ENCODE measurements at regions not wholly inside any gene's neighbourhood (a gene's known extent, or its start where the extent isn't known, plus 50 kb on each side); places are given as distances from the start of the nearest gene placed in this dataset.
"Not testable (repeated sequence)": the region's sequence is repeated elsewhere in the genome, so short reads cannot be mapped to it uniquely, and the experiment has no call there.

DNA sequence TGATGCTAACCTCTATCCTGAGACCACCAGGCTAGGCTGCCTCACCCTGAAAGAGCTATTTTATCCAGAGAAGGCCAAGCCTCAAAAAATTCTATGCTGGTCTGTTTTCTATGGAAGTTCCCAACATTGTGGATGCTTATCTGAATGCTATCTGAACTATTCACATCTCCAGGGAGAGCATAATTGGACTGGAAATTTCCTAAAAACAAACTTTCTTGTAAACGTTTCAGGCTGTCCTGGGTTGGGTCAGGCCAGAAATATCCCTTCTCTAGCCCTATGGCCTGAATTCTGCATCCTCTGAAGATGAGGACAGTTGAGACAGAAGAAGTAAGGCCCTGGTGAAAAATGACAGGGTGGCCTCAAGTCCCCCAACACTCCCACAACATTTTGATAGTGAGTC, 706.4 kb upstream of the NR2F2 start:
- Mint-ChIP-seq H3K4me3 (no peak overlapping the region), H3K9me3 (peaks cover 13% of the 10 kb centered on the region), H3K4me1 (ENCODE audit: low read depth) (peaks cover 7% of the 10 kb centered on the region), H3K36me3 (ENCODE audit: low read depth) (no peaks in the 10 kb centered on the region), H3K27me3 (ENCODE audit: low read depth) (peaks cover 3% of the 10 kb centered on the region), H3K27ac (no peak overlapping the region)
- DNase-seq (ENCODE audit: low spot score) = no peak

DNA sequence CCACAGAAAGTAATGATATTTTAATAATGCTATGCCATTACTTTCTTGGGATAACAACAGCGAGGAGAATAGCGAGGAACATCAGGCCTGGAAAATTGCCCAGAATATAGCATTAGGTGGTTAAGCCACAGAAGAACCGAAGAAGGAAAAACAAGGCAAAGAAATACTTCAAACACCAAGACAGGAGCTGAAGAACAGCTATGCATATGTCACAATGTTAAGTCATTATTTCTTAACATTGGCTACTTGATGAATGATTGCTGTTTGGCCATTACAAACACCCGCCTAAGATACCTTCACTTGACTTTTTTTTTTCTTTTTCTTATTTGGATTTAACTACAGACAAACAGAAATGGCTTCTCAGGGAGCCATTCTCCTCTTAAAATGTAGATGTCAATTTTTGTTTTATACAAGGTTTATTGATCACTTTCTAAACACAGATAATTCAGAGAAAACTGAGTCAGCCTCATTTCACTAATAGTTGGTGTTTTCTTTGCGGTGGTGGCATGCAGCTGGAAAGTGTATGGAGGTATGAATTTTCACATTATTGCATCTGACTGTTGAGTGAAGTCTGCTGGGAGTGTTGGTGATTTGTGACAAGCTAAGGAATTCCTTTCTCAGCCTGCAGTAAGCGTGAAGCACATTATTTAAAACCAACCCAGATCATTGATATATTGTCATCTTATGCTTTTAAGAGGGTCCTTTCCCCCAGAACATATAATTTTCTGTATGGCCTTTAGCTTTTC, 705.7 kb upstream of the NR2F2 start:
- H3K27me3 Mint-ChIP-seq (ENCODE audit: low read depth) = peaks cover 3% of the 10 kb centered on the region
- peaks cover 7% of the 10 kb centered on the region for H3K4me1 Mint-ChIP-seq (ENCODE audit: low read depth)
- H3K27ac Mint-ChIP-seq = no peak overlapping the region
- peaks cover 13% of the 10 kb centered on the region for H3K9me3 Mint-ChIP-seq
- DNase-seq (ENCODE audit: low spot score) = no peak
- no peaks in the 10 kb centered on the region for H3K36me3 Mint-ChIP-seq (ENCODE audit: low read depth)
- H3K4me3 Mint-ChIP-seq = no peak overlapping the region

DNA sequence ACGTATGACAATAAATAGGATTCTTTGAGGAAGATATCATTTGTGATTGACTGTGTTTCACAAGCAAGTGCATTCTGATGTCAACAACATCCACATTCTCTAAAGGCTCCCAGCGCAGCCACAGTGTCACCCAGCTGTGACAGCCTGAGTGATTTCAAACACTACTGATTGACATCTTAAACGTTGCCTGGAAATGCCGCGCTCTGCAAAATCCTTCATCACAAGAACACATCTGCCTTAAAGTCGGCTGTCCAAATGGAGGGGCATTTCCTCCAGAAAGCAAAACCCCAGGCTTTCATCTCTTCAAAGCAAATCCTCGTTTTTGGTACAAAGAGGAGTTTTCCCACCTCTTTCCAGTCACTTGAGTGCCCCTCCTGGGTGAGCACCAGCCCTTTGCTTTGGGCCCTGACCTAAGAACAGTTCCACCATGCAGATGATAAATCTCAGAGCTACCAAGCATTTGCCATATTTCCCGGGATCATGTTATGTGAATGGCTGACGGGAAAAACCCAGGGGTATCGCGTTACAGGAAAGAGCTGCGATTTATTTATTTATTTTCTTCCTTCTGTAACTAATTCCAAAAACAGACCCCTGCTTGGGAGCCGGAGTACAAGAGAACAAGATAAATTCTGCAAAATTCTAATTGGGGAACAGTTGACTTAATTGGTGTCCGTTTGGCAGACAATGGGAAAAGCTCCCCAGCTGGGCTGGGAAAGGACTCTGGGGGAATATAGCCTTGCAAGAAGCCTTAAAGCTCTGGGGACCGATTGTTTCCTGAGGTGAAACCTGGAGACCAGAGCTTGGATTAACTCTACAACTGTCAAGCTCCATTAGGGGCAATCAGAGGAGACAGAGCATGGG, 703.8 kb upstream of the NR2F2 start:
- no peak overlapping the region for H3K27ac Mint-ChIP-seq
- H3K27me3 Mint-ChIP-seq (ENCODE audit: low read depth) = peaks cover 3% of the 10 kb centered on the region
- H3K4me3 Mint-ChIP-seq = no peak overlapping the region
- H3K4me1 Mint-ChIP-seq (ENCODE audit: low read depth) = no peaks in the 10 kb centered on the region
- H3K36me3 Mint-ChIP-seq (ENCODE audit: low read depth) = no peaks in the 10 kb centered on the region
- H3K9me3 Mint-ChIP-seq = peaks cover 15% of the 10 kb centered on the region
- DNase-seq (ENCODE audit: low spot score) = no peak

DNA sequence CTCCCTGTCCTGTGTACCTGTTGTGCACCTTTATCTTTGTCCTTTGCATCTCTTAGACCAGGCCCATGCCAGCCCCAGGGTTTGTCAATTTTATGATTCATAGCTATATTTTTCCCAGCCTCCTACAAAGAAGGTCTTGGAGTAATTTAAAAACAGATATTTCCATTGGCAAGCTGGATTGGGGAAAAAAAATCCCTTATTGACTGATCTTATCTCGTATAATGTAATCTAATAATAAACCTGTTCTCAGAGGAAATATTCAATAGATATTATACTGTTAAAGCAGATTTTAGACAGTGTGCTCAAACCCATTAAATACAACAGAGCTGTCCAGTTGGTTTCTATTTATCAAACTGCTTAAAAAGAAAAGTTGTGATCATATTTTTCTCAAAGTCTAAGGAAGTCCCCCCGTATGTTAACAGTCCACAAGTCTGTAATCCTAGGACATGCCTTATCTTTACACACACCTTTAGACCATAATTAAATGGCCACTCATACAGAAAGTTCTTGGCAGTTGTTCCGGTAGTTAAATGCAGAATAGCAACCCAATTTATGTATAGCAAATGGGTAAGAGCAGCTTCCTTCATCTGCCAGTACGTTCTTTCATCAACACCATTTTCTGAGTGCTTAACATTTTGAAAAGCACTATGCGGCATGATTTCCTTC, 700.9 kb upstream of the NR2F2 start:
- DNase-seq (ENCODE audit: low spot score) = no peak
- Mint-ChIP-seq H3K27ac (no peak overlapping the region), H3K4me1 (ENCODE audit: low read depth) (no peaks in the 10 kb centered on the region), H3K27me3 (ENCODE audit: low read depth) (peaks cover 3% of the 10 kb centered on the region), H3K9me3 (peaks cover 8% of the 10 kb centered on the region), H3K36me3 (ENCODE audit: low read depth) (no peaks in the 10 kb centered on the region), H3K4me3 (no peak overlapping the region)

DNA sequence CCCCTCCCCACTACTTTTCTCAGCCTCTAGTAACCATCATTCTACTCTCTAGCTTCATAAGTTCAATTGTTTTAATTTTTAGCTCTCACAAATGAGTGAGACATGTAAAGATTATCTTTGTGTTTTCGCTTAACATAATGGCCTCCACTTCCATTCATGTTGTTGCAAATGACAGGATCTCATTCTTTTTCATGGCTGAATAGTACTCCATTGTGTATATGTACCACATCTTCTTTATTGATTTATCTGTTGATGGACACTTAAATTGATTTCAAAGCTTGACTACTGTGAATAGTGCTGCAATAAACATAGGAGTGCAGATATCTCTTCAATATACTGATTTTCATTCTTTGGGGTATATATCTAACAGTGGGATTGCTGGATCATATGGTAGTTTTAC, 699.8 kb upstream of the NR2F2 start:
- H3K4me1 Mint-ChIP-seq (ENCODE audit: low read depth) = no peaks in the 10 kb centered on the region
- H3K36me3 Mint-ChIP-seq (ENCODE audit: low read depth) = no peaks in the 10 kb centered on the region
- DNase-seq (ENCODE audit: low spot score) = no peak
- peaks cover 3% of the 10 kb centered on the region for H3K27me3 Mint-ChIP-seq (ENCODE audit: low read depth)
- H3K4me3 Mint-ChIP-seq = no peak overlapping the region
- peaks cover 8% of the 10 kb centered on the region for H3K9me3 Mint-ChIP-seq
- no peak overlapping the region for H3K27ac Mint-ChIP-seq

DNA sequence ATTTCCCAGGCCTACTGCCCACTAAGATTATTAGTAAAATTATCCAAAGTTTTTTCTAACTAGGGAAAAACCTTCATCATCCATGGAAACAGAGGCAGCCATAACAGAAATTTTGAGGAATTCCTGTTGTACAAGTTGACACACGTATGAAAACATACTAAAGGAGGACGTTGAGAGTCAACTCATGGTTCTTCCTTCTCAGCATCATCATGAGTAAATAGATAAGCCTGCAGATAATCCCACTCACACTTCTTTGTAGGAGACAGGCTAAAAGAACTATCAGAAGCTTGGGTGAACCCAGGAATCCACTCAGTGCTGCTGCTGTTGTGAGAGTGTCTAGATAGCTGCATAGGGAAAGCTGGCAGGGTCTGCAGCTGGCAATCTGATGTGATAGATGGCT, 694.8 kb upstream of the NR2F2 start:
- no peak for DNase-seq (ENCODE audit: low spot score)
- Mint-ChIP-seq H3K4me1 (ENCODE audit: low read depth) (no peaks in the 10 kb centered on the region), H3K4me3 (no peak overlapping the region), H3K36me3 (ENCODE audit: low read depth) (no peaks in the 10 kb centered on the region), H3K9me3 (peaks cover 5% of the 10 kb centered on the region), H3K27me3 (ENCODE audit: low read depth) (no peaks in the 10 kb centered on the region), H3K27ac (no peak overlapping the region)

DNA sequence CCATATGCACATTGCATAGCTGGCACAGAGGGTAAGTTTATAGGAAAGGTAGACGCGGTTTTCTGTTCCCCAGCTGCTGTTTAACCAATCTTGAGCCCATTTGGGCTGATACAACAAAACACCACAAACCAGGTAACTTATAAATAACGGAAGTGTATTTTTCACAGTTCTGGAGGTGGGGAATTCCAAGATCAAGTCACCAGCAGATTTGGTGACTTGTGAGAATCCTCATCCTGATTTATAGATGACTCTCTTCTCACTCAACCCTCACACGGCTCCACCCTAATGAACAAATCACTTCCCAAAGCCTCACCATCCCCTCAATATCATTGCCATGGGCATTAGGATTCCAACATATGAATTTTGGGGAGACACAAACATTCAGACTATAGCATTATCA, 694.4 kb upstream of the NR2F2 start:
- Mint-ChIP-seq H3K4me1 (ENCODE audit: low read depth) (no peaks in the 10 kb centered on the region), H3K9me3 (peaks cover 5% of the 10 kb centered on the region), H3K4me3 (no peak overlapping the region), H3K27me3 (ENCODE audit: low read depth) (no peaks in the 10 kb centered on the region), H3K36me3 (ENCODE audit: low read depth) (no peaks in the 10 kb centered on the region), H3K27ac (no peak overlapping the region)
- DNase-seq (ENCODE audit: low spot score) = no peak

DNA sequence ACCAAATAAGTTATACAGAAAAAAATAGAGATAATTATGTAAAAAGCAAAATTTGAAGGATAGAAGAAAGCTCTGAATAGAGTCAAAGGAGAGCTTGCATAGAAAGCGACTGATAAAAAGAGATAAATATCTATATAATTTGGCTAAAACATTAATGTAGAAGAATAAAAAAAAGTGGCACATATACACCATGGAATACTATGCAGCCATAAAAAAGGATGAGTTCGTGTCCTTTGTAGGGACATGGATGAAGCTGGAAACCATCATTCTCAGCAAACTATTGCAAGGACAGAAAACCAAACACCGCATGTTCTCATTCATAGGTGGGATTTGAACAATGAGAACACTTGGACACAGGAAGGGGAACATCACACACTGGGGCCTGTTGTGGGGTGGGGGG, 693.3 kb upstream of the NR2F2 start:
- H3K36me3 Mint-ChIP-seq (ENCODE audit: low read depth); H3K4me3 Mint-ChIP-seq; H3K4me1 Mint-ChIP-seq (ENCODE audit: low read depth); H3K27ac Mint-ChIP-seq; H3K9me3 Mint-ChIP-seq; H3K27me3 Mint-ChIP-seq (ENCODE audit: low read depth); DNase-seq (ENCODE audit: low spot score): not testable (repeated sequence)

DNA sequence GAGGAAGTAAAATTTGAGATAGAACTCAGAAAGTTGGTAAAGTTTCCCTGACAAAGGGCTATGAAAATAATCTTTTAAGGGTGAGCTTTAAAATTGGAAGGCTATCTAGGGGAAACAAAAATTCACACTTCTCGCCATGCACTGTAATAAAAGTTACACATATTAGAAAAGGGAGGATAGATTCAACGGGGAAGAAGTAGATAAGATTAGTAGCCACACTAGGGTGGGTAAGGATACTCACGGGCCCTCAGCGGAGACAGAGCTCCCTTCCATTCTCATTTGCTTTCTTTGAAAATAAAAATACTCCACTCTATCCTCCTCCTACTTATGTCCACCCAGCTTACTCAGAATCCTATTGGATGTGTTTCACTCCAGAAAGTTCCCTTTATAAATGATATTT, 691.3 kb upstream of the NR2F2 start:
- H3K36me3 Mint-ChIP-seq (ENCODE audit: low read depth) = no peaks in the 10 kb centered on the region
- DNase-seq (ENCODE audit: low spot score) = no peak
- H3K4me3 Mint-ChIP-seq = no peak overlapping the region
- H3K27me3 Mint-ChIP-seq (ENCODE audit: low read depth) = no peaks in the 10 kb centered on the region
- H3K4me1 Mint-ChIP-seq (ENCODE audit: low read depth) = no peaks in the 10 kb centered on the region
- no peaks in the 10 kb centered on the region for H3K9me3 Mint-ChIP-seq
- H3K27ac Mint-ChIP-seq = no peak overlapping the region

DNA sequence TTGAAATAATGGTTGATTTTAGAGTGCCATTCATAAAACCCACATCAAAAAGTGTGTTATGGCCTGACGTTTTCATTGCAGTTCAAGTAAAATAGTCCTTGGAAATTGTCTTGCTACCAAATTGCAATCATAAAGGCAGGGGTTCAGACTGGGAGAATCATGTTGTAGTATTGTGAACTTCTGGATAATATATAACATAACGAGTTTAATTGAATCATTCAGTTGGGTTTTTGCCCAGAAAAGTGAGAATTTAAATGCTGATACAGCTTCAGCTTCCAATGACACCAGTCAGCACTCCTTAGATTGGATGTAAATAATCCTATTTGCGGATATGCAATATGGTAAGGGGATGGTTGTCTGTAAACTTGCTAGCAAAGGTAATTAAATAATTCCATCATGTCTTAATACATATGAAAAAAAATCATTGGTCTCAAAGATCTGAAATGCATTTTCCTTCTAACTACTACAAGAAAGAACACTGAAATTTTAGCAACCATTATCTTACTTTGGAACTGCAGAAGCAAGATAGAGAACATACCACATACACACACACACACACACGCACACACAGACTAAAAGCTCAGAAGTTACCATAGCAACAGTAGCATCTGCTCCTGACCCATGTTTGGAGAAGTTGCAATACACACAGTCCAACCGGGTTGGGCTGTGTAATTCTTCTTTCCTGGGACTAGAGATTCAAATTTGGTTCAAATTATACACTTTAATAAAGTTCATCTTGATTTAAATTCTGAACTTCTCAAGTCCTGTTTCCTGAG, 686.2 kb upstream of the NR2F2 start:
- no peaks in the 10 kb centered on the region for H3K27me3 Mint-ChIP-seq (ENCODE audit: low read depth)
- no peak overlapping the region for H3K4me3 Mint-ChIP-seq
- no peaks in the 10 kb centered on the region for H3K36me3 Mint-ChIP-seq (ENCODE audit: low read depth)
- H3K9me3 Mint-ChIP-seq = no peaks in the 10 kb centered on the region
- H3K4me1 Mint-ChIP-seq (ENCODE audit: low read depth) = no peaks in the 10 kb centered on the region
- no peak overlapping the region for H3K27ac Mint-ChIP-seq
- no peak for DNase-seq (ENCODE audit: low spot score)

DNA sequence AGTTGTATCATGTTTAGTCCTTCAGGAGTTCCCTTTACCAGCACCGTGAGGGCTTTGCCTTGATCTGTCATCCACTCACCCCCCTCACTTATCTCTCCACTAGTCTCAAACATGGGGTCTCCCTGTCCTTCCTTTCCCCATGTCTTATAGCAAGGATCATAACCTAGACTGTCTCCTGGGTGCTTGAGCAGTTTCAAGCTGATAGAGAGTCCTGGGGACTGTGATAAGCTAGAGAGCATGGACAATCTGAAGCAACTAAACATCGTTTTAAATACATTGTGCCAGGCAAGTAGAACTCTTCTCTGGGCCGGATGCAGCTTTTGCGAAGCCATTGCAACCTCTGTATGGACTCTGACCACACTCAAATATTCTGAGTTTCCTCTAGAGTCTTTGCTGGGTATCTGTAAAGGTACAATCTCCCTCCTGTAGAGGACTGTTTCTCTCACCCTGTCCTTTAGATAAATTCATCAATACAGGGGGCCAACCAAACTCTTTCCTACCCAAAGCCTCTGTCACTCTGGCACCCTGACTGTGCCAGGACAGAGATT, 684.6 kb upstream of the NR2F2 start:
- H3K4me1 Mint-ChIP-seq (ENCODE audit: low read depth) = no peaks in the 10 kb centered on the region
- no peaks in the 10 kb centered on the region for H3K9me3 Mint-ChIP-seq
- no peaks in the 10 kb centered on the region for H3K27me3 Mint-ChIP-seq (ENCODE audit: low read depth)
- H3K36me3 Mint-ChIP-seq (ENCODE audit: low read depth) = no peaks in the 10 kb centered on the region
- DNase-seq (ENCODE audit: low spot score) = no peak
- no peak overlapping the region for H3K27ac Mint-ChIP-seq
- no peak overlapping the region for H3K4me3 Mint-ChIP-seq

DNA sequence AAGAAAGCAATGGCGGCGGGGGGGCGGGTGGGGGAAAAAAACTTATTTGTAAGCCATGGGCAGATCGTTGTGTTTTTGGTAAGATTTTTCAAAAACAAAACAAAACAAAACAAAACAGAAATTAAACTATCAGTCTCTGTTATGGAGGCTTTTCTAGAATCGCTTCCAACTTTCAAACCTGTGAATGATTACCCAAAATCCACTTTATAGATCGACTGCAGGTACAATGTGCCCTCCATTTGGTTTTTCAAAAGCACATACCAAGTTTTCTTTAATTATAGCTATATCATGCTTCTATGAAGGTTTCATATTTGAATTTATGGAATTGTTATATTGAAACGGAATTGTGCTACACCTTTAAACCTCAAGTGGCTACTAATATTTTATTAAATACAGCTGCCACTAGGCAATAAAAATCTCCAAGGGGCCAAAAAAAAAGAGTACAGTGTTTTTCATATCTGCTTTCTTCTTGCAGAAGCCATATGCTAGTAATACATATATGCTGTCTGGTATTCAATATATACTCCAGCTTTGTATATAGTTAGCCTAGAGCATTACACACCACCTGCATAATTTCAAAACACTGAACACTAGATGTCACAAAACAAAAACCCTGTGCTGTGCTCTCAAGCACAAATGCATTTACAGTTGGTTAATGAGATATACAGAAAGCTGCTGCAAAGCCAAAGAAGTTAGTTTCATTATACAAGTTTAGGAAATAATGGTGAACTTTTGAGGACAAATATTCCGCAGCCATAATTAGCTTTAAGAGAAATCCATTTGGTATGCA, 683.8 kb upstream of the NR2F2 start:
- no peaks in the 10 kb centered on the region for H3K27me3 Mint-ChIP-seq (ENCODE audit: low read depth)

More for the DNA sequence above, 683.8 kb upstream of the NR2F2 start:
- no peaks in the 10 kb centered on the region for H3K36me3 Mint-ChIP-seq (ENCODE audit: low read depth)
- no peak for DNase-seq (ENCODE audit: low spot score)
- H3K4me1 Mint-ChIP-seq (ENCODE audit: low read depth) = no peaks in the 10 kb centered on the region
- no peaks in the 10 kb centered on the region for H3K9me3 Mint-ChIP-seq
- H3K4me3 Mint-ChIP-seq = no peak overlapping the region
- no peak overlapping the region for H3K27ac Mint-ChIP-seq
